Hematopoietic multipotent progenitor cell treated with erythropoietin and hydrocortisone succinate and interleukin-3 and kit ligand, for 4 days (in vitro differentiated cells): ENCODE measurements at regions not wholly inside any gene's neighbourhood (a gene's known extent, or its start where the extent isn't known, plus 50 kb on each side); places are given as distances from the start of the nearest gene placed in this dataset.
"Not testable (repeated sequence)": the region's sequence is repeated elsewhere in the genome, so short reads cannot be mapped to it uniquely, and the experiment has no call there.

Experiments
- DNase-seq: peaks from one replicate; pipeline ENCODE4 v3.0.0-alpha.2; 2015

DNA sequence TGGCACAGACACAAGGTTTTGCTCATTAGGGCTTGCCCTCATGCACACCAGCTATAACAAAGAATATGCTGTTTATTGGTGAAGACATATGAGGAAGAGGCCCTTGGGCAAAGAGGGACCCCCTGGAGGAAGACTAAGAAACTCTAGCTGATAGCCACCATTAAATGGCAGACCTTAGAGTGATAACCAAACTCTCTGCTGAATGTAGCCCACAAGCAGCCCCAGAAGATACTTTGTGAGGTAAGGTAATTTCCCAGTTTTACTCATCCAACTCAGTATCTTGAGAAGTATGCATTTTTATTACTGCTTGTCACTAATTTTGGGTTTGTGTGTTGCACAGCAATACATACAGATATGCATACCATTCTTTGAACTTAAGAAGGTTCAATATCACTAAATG, 563.3 kb downstream of the DOK5 start:
- DNase-seq: no peak

DNA sequence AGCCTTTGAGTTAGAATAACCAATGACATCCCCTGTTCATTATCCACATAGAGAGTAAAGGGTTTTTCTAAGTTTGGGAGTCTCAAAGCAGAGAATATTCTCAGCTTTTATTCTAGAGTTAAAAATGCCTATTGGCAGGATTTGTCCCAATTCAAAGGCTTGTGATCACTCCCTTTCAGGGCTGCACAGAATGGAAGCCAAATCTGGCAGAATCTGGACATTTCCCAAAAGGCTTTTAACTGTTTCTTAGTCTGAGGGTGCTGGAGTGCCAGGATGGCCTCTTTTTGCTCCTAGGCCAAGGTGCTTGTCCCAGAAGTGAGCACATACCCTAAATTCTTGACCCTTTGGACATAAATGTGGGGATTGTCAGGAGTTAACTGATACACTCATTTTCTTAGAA, 556.6 kb downstream of the DOK5 start:
- no peak for DNase-seq

- no peak for DNase-seq
These were observed 539.4 kb downstream of the DOK5 start for GRCh38 chr20:55014766-55015165.

DNA sequence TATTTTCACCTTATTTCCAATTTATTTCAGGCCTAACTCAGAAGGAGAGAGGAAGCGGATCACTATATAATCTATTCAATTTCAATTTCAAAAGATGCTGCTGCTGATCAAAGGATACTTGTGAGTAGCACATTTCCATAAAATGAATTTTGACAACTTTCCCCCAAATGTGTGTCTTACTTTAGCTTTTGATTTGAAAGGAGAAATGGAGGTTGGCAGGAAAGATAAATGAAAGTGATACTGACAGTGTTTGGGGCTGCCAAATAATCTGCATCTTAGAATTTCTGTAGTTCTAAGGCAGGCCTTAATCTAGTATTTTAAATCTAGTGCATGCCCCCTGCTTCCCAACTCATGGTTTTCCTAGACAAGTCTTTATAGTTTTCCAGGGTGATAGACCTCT, 535.4 kb downstream of the DOK5 start:
- DNase-seq: no peak

- DNase-seq: no peak
These were observed 533.7 kb downstream of the DOK5 start for GRCh38 chr20:55009066-55009465.

DNA sequence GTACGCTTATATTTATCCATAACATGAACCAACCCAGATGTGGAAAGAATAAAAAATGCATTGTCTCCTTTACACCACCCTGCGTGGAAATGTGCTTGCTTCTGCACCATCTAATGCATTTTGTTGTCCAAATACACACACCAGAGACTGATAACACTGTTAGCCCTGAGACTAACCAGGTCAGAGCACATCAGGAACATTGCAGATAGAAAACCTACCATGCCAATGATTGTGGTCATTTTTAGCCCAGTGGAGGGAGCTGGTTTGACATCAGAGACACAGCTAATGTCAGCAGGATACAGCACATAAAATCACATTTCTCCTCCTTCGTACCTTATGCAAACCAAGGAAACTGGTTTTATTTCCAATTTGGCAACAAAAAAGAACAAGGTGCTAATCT, 528.7 kb downstream of the DOK5 start:
- DNase-seq: no peak

GRCh38 chr20:54995553-54995952, 520.2 kb downstream of the DOK5 start:
- peak; percentile 0 for DNase-seq

- no peak for DNase-seq
These were observed 519.6 kb downstream of the DOK5 start for GRCh38 chr20:54995011-54995410.

GRCh38 chr20:54985091-54985490, 509.7 kb downstream of the DOK5 start:
- no peak for DNase-seq

DNA sequence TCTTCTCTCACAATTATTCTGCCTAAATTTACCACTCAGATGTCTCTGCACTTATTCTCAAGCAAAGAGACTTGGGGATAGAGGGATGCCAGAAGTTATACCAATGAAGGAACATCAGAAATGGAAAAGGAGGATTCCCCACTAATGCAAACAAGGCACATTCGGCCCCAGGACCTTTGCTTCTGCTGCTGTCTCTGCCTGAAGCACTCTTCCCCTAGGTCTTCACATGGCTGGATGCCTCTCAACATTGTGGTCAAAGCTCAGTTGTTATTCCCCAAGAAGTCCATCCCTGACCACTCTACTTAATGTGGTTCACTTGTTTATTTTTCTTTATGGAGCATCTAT, 508.7 kb downstream of the DOK5 start:
- no peak for DNase-seq

- not testable (repeated sequence) for DNase-seq
These were observed 508.2 kb downstream of the DOK5 start for GRCh38 chr20:54983394-54984103.

DNA sequence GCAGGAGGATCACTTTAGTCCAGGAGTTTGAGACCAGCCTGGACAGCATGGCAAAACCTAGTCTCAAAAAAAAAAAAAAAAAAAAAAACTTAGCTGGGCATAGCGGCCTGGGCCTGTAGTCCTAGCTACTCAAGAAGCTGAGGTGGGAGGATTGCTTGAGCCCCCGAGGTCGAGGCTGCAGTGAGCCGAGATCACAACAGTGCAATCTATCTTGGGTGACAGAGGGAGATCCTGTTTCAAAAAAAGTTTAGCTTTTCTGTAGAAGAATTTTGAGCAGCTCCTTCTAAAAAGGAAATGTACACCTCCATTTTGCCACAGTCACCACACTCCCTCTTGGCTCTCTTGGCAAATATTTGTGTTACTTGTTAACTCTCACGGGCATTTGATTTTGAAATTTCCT, 505.8 kb downstream of the DOK5 start:
- no peak for DNase-seq

DNA sequence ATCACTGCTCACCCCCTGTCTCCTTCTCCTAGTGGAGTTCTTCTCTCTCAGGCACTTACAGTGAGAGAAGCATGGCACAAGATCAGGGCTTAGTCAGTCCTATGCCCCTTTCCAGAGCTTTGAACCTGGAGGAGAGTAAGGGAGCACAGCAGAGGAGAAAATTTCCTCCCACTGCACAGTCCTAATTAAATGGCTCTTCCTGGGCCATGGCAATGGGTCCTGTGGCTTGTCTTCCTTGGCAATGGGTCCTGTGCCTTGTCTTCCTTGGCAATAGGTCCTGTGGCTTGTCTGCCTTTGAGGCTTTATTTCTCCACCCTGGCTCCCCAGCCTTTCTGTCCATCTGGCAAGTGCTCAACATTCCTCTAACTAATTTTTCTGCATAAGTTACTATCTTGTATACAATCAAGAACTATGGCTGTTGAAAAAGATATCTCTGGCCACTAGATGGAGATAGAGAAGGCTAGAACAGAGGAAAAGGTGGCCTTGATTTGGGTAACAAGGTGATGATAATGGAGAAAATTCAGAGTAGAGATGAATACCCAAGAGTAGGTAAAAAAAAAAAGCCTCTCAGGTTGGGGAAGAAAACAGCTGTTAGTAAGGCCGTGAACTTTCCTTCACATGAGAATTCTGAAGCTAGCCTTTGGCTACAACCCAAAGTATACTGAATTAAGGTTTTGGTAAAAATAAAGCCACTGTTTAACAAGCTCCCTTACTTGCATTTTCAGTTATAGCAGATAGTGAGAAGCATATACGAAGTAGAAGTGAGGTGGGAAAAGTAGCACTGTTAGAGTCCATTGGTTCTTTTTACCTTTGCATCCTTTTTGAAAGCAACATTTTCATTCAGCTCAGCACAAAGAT, 504.9 kb downstream of the DOK5 start:
- peak; percentile 20 for DNase-seq

GRCh38 chr20:54950304-54950703, 474.9 kb downstream of the DOK5 start:
- DNase-seq: no peak

GRCh38 chr20:54941666-54942065, 466.3 kb downstream of the DOK5 start:
- DNase-seq: no peak

GRCh38 chr20:54940522-54940921, 465.1 kb downstream of the DOK5 start:
- DNase-seq: no peak

DNA sequence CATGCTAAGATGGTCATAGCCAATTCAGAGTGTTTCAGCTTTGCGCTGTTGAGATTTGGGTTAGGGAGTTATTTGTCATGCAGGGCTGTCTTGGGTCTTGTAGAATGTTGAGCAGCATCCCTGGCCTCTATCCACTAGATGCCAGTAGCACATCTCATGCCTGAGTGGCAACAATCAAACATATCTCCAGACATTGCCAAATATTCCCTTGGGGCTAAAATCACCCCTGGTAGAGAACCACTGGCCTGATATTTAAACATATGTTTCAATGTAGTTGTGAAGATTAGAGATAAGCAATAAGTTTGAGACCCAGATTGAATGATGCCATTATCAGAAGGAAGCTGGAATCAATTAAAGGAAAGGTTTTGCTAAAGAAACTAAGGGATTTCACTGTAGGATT, 463.3 kb downstream of the DOK5 start:
- no peak for DNase-seq

DNA sequence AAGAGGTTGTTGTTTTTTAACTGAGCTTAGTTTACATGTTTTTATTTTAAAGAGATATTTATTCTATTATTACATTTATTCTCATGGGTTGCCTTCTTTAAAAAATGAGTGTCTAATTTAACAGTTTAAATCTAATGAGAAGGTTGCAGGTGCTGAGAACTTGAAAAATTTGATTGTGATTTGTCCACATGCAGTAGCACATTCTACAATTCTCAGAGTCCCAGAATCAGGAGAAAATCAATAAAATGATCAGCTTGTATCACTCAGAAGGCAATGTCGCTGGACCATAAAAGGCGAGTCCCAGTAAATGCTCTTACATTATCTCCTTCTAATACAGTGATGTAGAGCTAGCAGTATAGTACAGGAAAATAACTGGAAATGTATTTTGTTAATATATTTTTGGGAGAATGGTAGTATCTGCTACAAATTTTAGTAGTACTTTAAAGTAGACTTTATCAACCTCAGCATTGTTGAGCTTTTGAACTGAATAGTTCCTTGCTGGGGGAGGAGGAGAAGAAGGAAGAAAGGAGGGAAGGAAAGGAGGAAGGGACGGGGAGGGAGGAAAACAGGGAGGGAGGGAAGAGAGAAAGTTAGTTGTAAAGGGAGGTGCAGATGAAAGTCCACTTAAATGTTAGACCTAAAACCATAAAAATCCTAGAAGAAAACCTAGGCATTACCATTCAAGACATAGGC, 458.0 kb downstream of the DOK5 start:
- DNase-seq: no peak

DNA sequence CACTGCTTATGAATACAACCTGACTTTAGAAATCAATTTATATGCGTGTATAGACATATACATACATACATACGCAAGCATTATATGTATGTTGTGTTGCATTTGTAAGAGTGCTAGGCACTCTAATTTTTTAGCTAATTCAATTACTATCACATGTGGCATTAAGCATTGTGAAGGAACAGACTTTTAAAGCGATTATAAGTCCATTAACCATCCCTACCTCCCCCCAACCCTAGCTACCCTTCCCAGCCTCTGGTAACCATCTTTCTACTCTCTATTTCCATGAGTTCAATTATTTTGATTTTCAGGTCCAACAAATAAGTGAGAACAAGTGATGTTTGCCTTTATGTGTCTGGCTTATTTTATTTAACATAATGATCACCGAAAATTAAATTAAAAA, 453.8 kb downstream of the DOK5 start:
- no peak for DNase-seq

DNA sequence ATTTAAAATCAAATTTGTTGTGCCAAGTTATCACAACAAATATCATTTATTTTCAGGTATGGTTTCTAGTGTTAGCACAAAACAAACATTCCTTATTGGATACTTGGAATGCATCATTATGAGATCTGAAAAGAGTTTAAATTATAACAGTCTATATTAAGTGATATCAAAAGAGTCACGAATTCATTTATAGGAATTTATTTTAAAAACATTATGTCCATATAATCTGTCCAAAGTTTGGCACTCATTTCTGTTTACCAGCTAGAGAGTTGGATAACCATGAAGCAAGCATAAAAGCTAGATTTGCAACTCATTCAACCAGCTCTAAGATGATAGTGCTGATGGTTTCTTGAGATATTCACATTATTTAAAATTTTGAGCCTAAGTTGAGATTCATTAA, 453.2 kb downstream of the DOK5 start:
- no peak for DNase-seq

GRCh38 chr20:54922636-54923035, 447.2 kb downstream of the DOK5 start:
- DNase-seq: no peak

GRCh38 chr20:54922096-54922495, 446.7 kb downstream of the DOK5 start:
- no peak for DNase-seq

DNA sequence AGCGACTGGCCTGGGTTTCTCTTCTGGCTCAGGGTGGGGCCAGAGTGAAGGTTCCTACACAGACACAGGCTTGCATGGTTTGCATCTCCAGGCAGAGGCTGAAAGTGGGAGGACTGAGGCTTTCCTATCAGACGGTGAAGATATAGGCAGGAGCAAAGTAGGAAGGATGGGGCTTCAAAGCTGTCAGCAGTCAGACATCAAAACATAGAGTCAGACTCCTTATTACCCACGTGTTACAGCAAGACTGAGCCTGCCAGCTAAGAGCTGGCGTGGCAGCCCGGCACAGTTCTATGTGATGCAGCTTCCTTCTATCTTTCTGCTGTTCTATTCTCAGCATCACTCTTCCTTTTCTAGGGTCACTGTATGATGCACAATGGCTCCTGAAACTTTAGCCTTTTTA, 445.1 kb downstream of the DOK5 start:
- no peak for DNase-seq

DNA sequence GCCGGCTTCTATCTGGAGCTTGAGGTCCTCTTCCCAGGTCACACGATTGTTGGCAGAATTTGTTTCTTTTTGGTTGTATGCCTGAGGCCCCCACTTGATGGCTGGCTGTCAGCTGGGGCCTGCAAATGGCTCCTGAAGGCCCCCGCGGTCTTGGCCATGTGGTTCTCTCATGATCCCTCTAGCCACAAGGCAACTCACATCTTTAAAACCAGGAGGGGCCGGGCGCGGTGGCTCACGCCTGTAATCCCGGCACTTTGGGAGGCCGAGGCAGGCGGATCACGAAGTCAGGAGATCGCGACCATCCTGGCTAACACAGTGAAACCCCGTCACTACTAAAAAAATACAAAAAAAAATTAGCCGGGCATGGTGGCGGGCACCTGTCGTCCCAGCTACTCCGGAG, 443.6 kb downstream of the DOK5 start:
- DNase-seq: not testable (repeated sequence)
